SJCRH30 (cell line): ENCODE measurements at regions not wholly inside any gene's neighbourhood (a gene's known extent, or its start where the extent isn't known, plus 50 kb on each side); places are given as distances from the start of the nearest gene placed in this dataset.
"Not testable (repeated sequence)": the region's sequence is repeated elsewhere in the genome, so short reads cannot be mapped to it uniquely, and the experiment has no call there.

Experiments
- DNase-seq, 2 experiments: peaks; one replicate each; pipeline ENCODE4 v3.0.0-alpha.2; 2015 to 2020
- H3K27ac ChIP-seq: fragments of 250-450 bp; sonication (Bioruptor Pico); 2 replicates; pipeline ENCODE4 v1.5.1; 2020; ENCODE audit warnings: mild to moderate bottlenecking, moderate library complexity
- H3K27me3 ChIP-seq: fragments of 250-450 bp; sonication (Bioruptor Pico); 2 replicates; pipeline ENCODE4 v1.5.1; 2020; ENCODE audit warnings: mild to moderate bottlenecking, moderate library complexity
- H3K36me3 ChIP-seq: fragments of 250-450 bp; sonication (Bioruptor Pico); 2 replicates; pipeline ENCODE4 v1.5.1; 2020; ENCODE audit warnings: mild to moderate bottlenecking, moderate library complexity
- H3K4me1 ChIP-seq: fragments of 250-450 bp; sonication (Bioruptor Pico); 2 replicates; pipeline ENCODE4 v1.5.1; 2020; ENCODE audit warnings: mild to moderate bottlenecking, moderate library complexity
- H3K4me3 ChIP-seq: fragments of 250-450 bp; sonication (Bioruptor Pico); 2 replicates; pipeline ENCODE4 v1.5.1; 2020; ENCODE audit warnings: mild to moderate bottlenecking, moderate library complexity
- H3K9me3 ChIP-seq: fragments of 250-450 bp; sonication (Bioruptor Pico); replicated peaks from 2 replicates; pipeline ENCODE4 v1.5.1; 2020; ENCODE audit warnings: mild to moderate bottlenecking, moderate library complexity

DNA sequence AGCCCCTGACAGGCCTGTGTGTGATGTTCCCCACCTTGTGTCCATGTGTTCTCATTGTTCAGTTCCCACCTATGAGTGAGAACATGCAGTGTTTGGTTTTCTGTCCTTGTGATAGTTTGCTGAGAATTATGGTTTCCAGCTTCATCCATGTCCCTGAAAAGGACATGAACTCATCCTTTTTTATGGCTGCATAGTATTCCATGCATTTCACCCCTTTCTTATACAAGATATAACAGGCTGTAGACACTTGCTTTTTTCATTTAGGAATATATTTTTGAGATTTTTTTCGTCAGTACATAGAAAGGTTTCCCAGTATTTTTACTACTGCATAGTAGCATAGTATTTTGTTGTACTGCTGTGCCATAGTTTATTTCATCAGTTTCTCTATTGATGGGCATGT, 301.2 kb upstream of the RGS6 start:
- H3K27me3 ChIP-seq, DNase-seq, H3K36me3 ChIP-seq, H3K4me1 ChIP-seq, H3K4me3 ChIP-seq, H3K9me3 ChIP-seq, H3K27ac ChIP-seq: not testable (repeated sequence)

DNA sequence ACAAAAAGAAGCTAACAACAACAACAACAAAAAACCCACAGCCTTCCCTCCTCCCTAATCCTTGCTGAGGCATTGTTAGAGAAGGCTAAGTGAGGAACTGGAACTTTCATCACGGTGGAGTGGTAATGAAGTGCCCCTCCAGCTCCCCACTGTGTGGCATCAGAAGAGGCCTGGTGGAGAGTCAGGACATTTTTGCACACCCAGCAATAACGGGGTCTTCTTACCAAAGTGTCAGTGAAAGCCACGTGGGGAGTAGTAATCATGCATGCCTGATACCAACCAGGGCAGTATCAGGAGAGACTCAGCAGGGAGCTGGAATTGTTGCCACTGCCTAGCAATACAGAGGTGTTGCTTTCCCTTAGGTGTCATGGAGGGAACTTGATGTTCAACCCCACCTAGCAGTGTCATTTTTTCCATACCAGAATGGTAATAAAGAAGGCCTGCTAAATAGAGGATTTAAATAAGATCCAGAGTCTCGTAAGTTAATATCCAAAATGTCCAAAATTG, 299.7 kb upstream of the RGS6 start:
- H3K36me3 ChIP-seq = peaks cover 5% of the 10 kb centered on the region; the same call in 1 of the 2 replicates
- H3K4me1 ChIP-seq = no peaks in the 10 kb centered on the region
- H3K27ac ChIP-seq = no peak overlapping the region
- no peaks in the 10 kb centered on the region for H3K27me3 ChIP-seq
- no peaks in the 10 kb centered on the region for H3K9me3 ChIP-seq
- no peak for DNase-seq
- H3K4me3 ChIP-seq = no peak overlapping the region

DNA sequence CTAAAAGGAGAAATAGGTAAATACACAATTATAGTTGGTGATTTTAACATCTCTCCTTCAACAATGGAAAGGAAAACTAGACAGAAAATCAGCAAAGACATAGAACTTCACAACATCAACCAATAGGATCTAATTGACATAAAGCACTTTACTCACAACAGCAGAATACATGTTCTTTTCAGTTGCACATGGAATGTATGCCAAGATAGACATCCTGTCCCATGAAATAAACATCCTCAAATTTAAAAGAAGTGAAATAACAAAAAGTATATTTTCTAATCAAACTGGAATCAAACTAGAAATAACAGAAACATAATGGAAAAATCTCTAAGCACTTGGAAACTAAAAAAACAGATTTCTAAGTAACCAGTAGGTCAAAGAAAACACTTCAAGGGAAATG, 296.2 kb upstream of the RGS6 start:
- H3K9me3 ChIP-seq = no peaks in the 10 kb centered on the region
- no peak overlapping the region for H3K27ac ChIP-seq
- peaks cover 5% of the 10 kb centered on the region; the same call in 1 of the 2 replicates for H3K36me3 ChIP-seq
- no peaks in the 10 kb centered on the region for H3K27me3 ChIP-seq
- no peak overlapping the region for H3K4me3 ChIP-seq
- H3K4me1 ChIP-seq = no peaks in the 10 kb centered on the region
- no peak for DNase-seq

DNA sequence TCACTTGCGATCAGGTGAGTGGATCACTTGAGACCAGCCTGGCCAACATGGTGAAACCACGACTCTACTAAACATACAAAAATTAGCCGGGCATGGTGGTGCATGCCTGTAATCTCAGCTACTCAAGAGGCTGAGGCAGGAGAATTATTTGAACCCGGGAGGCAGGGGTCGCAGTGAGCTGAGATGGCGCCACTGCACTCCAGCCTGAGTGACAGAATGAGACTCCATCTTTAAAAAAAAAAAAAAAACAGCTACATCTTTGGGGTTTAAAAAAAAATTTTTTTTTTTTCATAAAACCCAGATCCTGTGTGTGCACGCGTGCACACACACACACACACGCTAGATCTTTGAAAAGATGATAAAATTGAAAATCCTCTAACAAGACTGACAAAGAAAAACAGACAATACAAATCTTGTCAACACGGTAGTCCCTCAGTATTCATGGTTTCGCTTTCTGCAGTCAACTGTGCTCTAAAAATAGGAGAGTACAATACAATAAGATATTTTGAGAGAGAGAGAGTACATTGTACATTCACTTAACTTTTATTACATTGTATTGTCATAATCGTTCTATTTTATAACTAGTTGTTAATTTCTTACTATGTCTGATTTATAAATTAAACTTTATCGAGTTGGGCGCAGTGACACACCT, 295.3 kb upstream of the RGS6 start:
- no peak overlapping the region for H3K27ac ChIP-seq
- no peak for DNase-seq
- H3K36me3 ChIP-seq = 0 out of 2 replicates have a peak, but pooled peaks cover 5% of the 10 kb centered on the region
- H3K27me3 ChIP-seq = no peaks in the 10 kb centered on the region
- no peaks in the 10 kb centered on the region for H3K4me1 ChIP-seq
- no peaks in the 10 kb centered on the region for H3K9me3 ChIP-seq
- H3K4me3 ChIP-seq = no peak overlapping the region

DNA sequence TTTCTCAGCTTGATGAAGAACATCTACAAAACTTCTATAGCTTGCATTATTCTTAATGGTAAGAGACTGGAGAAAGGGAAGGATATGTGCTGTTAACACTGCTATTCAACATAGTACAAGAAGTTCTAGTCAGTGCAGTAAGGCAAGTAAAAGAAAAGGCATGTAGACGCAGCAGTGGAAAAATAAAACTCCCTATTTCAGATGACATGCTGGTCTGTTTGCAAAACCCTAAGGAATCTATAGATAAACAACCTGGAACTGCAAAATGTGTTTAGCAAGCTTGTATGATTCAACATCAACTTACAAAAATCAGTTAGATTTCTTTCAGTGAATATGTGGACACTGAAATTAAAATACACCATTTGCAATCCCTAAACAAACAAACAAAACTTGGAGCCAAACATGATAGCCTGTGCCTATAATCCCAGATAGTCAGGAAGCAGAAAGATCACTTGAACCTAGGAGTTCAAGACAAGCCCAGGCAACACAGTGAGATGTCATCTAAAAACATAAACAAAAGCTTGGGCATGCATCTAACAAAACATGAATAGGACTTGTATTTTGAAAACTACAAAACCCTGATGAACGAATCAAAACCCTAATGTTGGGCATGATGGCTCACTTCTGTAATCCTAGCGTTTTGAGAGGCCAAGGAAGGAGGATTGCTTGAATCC, 293.6 kb upstream of the RGS6 start:
- DNase-seq = no peak
- H3K27me3 ChIP-seq = no peaks in the 10 kb centered on the region
- no peaks in the 10 kb centered on the region for H3K9me3 ChIP-seq
- H3K4me3 ChIP-seq = no peak overlapping the region
- H3K27ac ChIP-seq = no peak overlapping the region
- 0 out of 2 replicates have a peak, but pooled peaks cover 5% of the 10 kb centered on the region for H3K36me3 ChIP-seq
- H3K4me1 ChIP-seq = no peaks in the 10 kb centered on the region

DNA sequence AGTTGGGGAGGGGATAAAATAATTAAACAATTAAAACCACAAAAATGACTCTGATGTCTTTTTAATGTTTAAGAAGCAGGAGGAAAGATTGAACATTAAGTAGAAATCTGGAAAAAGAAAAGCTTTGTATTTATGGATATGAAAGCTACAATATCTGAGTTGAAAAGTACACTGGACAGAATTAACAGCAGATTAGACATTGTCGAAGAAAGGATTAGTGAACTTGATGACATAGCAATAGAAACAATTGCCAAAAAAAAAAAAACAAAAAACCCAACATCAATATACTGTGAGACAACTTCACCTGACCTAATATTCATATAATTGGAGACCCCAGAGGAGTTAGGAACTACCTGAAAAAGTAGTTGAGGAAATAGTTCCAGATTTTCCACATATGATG, 289.5 kb upstream of the RGS6 start:
- Histone ChIP-seq H3K4me3 (no peak overlapping the region), H3K27me3 (no peaks in the 10 kb centered on the region), H3K9me3 (no peaks in the 10 kb centered on the region), H3K27ac (no peak overlapping the region), H3K4me1 (no peaks in the 10 kb centered on the region), H3K36me3 (no peaks in the 10 kb centered on the region)
- no peak for DNase-seq

DNA sequence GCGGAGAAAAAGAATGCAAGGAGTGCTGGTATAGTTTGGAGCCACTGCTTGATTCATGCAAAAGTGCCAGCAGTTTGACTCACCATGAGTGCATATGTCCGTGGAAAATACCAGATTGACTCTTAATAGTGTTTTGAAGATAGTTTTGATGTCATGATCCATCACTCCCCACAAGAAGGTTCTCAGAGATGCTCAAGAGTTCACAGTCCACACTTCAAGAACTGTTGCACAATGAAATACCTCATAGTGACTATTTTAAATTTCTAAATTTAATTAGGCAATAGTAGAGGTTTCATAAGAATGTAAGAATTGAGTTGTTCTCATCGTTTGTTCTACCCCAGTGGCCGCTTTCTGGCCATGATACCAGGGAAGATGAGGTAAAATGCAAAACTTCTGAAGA, 286.6 kb upstream of the RGS6 start:
- DNase-seq = no peak
- H3K4me3 ChIP-seq = no peak overlapping the region

DNA sequence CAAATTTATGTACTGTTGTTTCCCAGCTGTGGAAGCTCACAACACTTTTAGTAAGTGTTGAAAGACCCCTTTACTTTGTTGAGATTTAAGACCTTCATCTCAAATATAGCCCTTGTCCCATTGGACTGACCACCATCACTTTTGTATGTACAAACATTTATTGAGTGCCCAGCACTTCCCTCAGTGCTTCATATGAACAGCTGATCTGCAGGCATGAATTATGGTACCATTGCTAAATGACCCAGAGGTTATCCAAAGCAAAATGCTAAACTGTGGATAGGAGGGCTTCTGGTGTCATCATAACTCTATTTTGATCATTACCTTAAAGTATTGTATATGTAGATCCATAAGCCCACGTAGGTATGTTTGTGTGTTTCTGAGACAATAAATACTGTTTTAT, 285.7 kb upstream of the RGS6 start:
- no peaks in the 10 kb centered on the region for H3K27me3 ChIP-seq
- no peak overlapping the region for H3K4me3 ChIP-seq
- H3K4me1 ChIP-seq = no peaks in the 10 kb centered on the region
- H3K9me3 ChIP-seq = no peaks in the 10 kb centered on the region; the same call in 1 of the 2 replicates
- no peak for DNase-seq
- no peaks in the 10 kb centered on the region for H3K36me3 ChIP-seq
- no peak overlapping the region for H3K27ac ChIP-seq

More for the DNA sequence above, 286.6 kb upstream of the RGS6 start:
- Histone ChIP-seq H3K4me1 (no peaks in the 10 kb centered on the region), H3K36me3 (no peaks in the 10 kb centered on the region), H3K27me3 (no peaks in the 10 kb centered on the region), H3K9me3 (no peaks in the 10 kb centered on the region; the same call in 1 of the 2 replicates), H3K27ac (no peak overlapping the region)

DNA sequence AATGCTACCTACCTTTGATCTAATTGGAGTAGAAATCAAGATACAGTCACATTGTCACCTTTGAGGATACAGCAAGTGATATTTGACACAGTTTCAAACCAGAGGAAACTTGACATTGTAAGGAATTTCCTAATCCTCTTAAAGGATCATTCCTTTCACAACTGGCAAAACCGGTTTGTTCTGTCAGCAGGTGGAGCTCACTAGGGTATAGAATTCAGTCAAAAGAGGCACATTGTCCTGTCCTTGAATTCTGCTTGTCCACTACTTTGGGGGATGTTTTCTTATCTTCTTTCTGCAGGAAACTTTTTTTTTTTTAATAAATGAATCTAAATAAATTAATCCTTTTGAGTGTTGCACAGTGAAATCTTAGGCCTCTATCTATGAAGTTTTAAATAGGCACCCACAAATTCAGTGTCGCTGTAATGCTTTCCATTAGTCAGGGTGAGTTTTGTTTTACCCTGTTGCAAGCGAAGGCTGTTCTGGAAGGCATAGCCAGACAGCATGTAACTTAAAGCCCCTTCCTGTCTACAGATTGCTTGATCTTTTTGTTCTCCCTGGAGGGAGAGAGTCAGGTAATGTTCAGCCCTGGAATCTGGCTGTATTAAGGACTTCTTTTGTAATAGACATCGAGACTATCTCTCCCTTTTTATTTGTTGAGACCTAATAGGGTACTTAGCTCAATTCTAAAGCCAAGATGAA, 285.0 kb upstream of the RGS6 start:
- Histone ChIP-seq H3K36me3 (no peaks in the 10 kb centered on the region; the same call in 1 of the 2 replicates), H3K27me3 (no peaks in the 10 kb centered on the region), H3K4me1 (no peaks in the 10 kb centered on the region), H3K27ac (no peak overlapping the region), H3K4me3 (no peak overlapping the region), H3K9me3 (peaks cover 3% of the 10 kb centered on the region; the same call in 1 of the 2 replicates)
- DNase-seq = no peak

DNA sequence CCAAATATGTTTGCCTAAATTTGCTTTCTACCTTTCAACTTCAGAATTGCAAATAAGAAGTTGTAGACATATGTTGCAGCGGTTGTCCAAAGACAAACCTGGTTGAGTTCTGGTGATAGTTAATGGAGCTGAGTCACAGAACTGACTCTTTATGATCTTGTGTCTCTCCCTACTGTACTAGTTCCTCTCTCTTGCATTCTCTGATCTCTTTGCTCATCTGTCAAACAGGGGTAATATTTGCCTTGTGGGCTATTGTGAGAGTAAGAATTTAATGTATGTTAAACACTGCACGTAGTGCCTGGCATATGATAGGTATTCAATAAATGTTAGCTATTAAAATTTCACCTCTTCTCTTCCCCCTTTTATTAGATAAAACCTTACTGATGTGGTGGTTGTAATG, 283.5 kb upstream of the RGS6 start:
- no peaks in the 10 kb centered on the region; the same call in 1 of the 2 replicates for H3K36me3 ChIP-seq
- H3K27me3 ChIP-seq = no peaks in the 10 kb centered on the region
- peaks cover 3% of the 10 kb centered on the region; the same call in 1 of the 2 replicates for H3K9me3 ChIP-seq
- H3K27ac ChIP-seq = no peak overlapping the region
- no peak for DNase-seq
- no peaks in the 10 kb centered on the region for H3K4me1 ChIP-seq
- no peak overlapping the region for H3K4me3 ChIP-seq

DNA sequence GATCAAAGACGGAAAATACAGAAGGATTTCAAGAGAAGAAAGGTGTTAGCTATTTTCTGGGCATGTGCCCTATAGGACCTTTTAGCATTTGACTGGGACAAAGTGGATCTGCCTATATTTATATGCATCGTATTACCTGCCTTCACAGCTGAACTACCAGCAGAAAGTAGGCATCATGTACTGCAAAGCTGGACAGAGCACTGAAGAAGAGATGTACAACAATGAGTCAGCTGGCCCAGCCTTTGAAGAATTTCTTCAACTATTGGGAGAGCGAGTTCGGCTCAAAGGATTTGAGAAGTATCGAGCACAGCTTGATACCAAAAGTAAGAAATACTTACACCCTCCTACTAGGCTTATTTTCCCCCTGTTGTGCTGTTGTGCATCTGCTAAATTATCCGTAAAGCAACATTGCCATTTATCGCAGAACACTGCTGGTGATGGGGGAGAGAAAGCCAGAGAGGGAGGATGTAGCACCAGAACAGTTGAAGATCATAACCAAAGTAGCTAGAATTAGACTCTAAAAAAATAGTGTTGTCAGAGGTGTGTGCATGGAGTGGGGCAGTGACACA, 282.0 kb upstream of the RGS6 start:
- DNase-seq = no peak
- no peaks in the 10 kb centered on the region; the same call in 1 of the 2 replicates for H3K36me3 ChIP-seq
- no peak overlapping the region for H3K27ac ChIP-seq

DNA sequence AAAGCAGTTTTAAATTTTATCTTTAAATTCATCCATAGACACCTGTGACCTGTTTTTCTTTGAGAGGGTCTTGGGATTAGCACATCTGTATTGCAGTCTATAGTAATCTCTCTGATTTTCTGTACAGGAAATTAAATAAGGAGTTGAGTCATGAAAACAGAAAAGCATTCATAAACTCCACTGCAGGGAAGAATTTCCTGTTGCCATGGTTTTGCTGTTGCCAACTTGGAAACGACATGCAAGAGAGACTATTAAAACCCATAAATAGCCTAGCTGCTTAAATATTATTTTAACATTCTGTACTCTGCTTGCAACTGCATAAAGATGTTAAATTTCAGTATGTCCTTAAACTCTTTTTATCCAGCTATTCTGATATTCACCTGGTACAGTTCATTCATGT, 281.0 kb upstream of the RGS6 start:
- Histone ChIP-seq H3K9me3 (peaks cover 3% of the 10 kb centered on the region; the same call in 1 of the 2 replicates), H3K27me3 (no peaks in the 10 kb centered on the region), H3K36me3 (no peaks in the 10 kb centered on the region; the same call in 1 of the 2 replicates), H3K27ac (no peak overlapping the region), H3K4me3 (no peak overlapping the region), H3K4me1 (no peaks in the 10 kb centered on the region)
- DNase-seq = no peak

More for the DNA sequence above, 282.0 kb upstream of the RGS6 start:
- H3K9me3 ChIP-seq = peaks cover 3% of the 10 kb centered on the region; the same call in 1 of the 2 replicates
- no peaks in the 10 kb centered on the region for H3K4me1 ChIP-seq
- H3K4me3 ChIP-seq = no peak overlapping the region
- H3K27me3 ChIP-seq = no peaks in the 10 kb centered on the region

DNA sequence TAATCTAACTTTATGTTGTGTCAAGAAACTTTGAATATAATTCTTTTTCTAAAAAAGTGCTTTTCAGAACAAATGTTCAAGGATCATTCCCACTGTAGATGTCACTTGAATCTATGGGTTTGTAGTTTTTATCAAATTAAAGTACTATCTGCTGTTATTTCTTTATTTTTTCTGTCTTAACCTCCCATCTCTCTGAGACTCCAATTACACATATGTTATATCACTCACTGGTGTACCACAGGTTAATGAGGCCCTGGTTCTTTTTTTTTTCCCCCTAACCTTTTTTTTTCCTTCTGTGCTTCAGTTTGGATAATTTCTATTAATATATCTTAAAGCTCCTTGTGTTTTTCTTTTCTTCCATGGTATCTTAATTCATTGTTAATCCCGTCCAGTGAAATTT, 279.9 kb upstream of the RGS6 start:
- H3K4me1 ChIP-seq = no peaks in the 10 kb centered on the region
- H3K36me3 ChIP-seq = no peaks in the 10 kb centered on the region; the same call in 1 of the 2 replicates
- no peaks in the 10 kb centered on the region for H3K27me3 ChIP-seq
- no peak overlapping the region for H3K27ac ChIP-seq
- peaks cover 3% of the 10 kb centered on the region; the same call in 1 of the 2 replicates for H3K9me3 ChIP-seq
- no peak for DNase-seq
- H3K4me3 ChIP-seq = no peak overlapping the region

DNA sequence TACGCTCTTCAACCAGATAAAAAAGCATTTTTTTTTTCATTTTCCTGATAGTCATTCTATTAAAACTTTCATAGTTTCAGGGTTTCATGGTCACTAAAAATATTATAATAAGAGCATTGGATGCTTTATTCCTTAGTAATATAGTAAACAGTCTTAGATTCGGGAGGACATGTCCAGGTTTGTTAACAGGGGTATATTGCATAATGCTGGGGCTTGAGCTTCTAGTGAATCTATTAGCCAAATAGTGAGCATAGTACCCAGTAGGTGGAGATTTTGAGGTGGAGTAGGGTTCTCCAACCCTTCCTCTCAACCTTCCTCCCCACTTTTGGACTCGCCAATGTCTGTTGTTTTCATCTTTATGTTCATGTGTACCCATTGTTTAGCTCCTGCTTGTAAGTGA, 277.4 kb upstream of the RGS6 start:
- DNase-seq = no peak
- peaks cover 3% of the 10 kb centered on the region; the same call in 1 of the 2 replicates for H3K9me3 ChIP-seq
- H3K36me3 ChIP-seq = no peaks in the 10 kb centered on the region; the same call in none of the 2 replicates
- H3K27me3 ChIP-seq = no peaks in the 10 kb centered on the region
- no peak overlapping the region for H3K4me3 ChIP-seq
- peaks cover 17% of the 10 kb centered on the region for H3K4me1 ChIP-seq
- no peak overlapping the region for H3K27ac ChIP-seq
